Mesendoderm (in vitro differentiated cells): ENCODE measurements at regions not wholly inside any gene's neighbourhood (a gene's known extent, or its start where the extent isn't known, plus 50 kb on each side); places are given as distances from the start of the nearest gene placed in this dataset.

ENCODE experiments used
- DNase-seq: peaks from one replicate; pipeline ENCODE4 v3.0.0; 2013
- H2AK5ac ChIP-seq: 2 replicates; pipeline ENCODE4 v1.6.1; 2013; ENCODE audit warnings: low read length, inconsistent platforms
- H2BK120ac ChIP-seq: 2 replicates; pipeline ENCODE4 v1.6.1; 2013; ENCODE audit warnings: low read depth, mild to moderate bottlenecking, low read length, moderate library complexity, mixed read lengths
- H2BK15ac ChIP-seq: replicated peaks from 2 replicates; pipeline ENCODE4 v1.6.1; 2013; ENCODE audit warnings: low read depth, mild to moderate bottlenecking, moderate library complexity
- H2BK5ac ChIP-seq: 2 replicates; pipeline ENCODE4 v1.6.1; 2013; ENCODE audit warnings: low read length, inconsistent platforms
- H3K18ac ChIP-seq: 2 replicates; pipeline ENCODE4 v1.6.1; 2013; ENCODE audit warnings: mild to moderate bottlenecking, low read length, mixed read lengths
- H3K23ac ChIP-seq: one replicate; pipeline ENCODE4 v1.6.1; 2013; ENCODE audit warnings: low read length
- H3K27ac ChIP-seq: 2 replicates; pipeline ENCODE4 v1.5.1; 2013; ENCODE audit warnings: low read depth, mild to moderate bottlenecking, inconsistent platforms, low read length, moderate library complexity
- H3K27me3 ChIP-seq: 2 replicates; pipeline ENCODE4 v1.6.1; 2013; ENCODE audit warnings: low read length, control low read depth, mild to moderate bottlenecking, inconsistent platforms; ENCODE audit not compliant: insufficient read depth, poor library complexity
- H3K36me3 ChIP-seq: 2 replicates; pipeline ENCODE4 v1.6.1; 2013; ENCODE audit warnings: low read length, inconsistent platforms; ENCODE audit not compliant: control insufficient read depth, insufficient read depth
- H3K4ac ChIP-seq: one replicate; pipeline ENCODE4 v1.6.1; 2013; ENCODE audit warnings: low read depth, mild to moderate bottlenecking, low read length, moderate library complexity
- H3K4me1 ChIP-seq: 2 replicates; pipeline ENCODE4 v1.6.1; 2013; ENCODE audit warnings: low read depth, low read length, inconsistent platforms; ENCODE audit not compliant: control insufficient read depth
- H3K4me2 ChIP-seq: 2 replicates; pipeline ENCODE4 v1.6.1; 2013; ENCODE audit warnings: low read length
- H3K4me3 ChIP-seq: 2 replicates; pipeline ENCODE4 v1.5.1; 2013; ENCODE audit warnings: mild to moderate bottlenecking, low read length
- H3K56ac ChIP-seq: one replicate; pipeline ENCODE4 v1.6.1; 2013; ENCODE audit warnings: low read length
- H3K79me1 ChIP-seq: 2 replicates; pipeline ENCODE4 v1.6.1; 2013; ENCODE audit warnings: low read length, inconsistent platforms
- H3K79me2 ChIP-seq: 2 replicates; pipeline ENCODE4 v1.6.1; 2013; ENCODE audit warnings: mild to moderate bottlenecking, low read length; ENCODE audit not compliant: control insufficient read depth, insufficient read depth
- H3K9ac ChIP-seq: 2 replicates; pipeline ENCODE4 v1.6.1; 2013; ENCODE audit warnings: low read length, inconsistent platforms
- H4K5ac ChIP-seq: one replicate; pipeline ENCODE4 v1.6.1; 2013; ENCODE audit warnings: low read length
- H4K8ac ChIP-seq: one replicate; pipeline ENCODE4 v1.6.1; 2013; ENCODE audit warnings: low read depth, mild to moderate bottlenecking, control low read depth, low read length, moderate library complexity
- WGBS: extraction: QIAGEN DNeasy Blood & Tissue Kit; methylation state at CpG from one replicate; pipeline ENCODE4 v1.1.7; 2013; ENCODE audit warnings: low lambda C conversion rate, missing lambda C conversion rate; ENCODE audit not compliant: insufficient coverage; ENCODE audit errors: extremely low coverage; 5-methylcytosine and 5-hydroxymethylcytosine counted together

DNA sequence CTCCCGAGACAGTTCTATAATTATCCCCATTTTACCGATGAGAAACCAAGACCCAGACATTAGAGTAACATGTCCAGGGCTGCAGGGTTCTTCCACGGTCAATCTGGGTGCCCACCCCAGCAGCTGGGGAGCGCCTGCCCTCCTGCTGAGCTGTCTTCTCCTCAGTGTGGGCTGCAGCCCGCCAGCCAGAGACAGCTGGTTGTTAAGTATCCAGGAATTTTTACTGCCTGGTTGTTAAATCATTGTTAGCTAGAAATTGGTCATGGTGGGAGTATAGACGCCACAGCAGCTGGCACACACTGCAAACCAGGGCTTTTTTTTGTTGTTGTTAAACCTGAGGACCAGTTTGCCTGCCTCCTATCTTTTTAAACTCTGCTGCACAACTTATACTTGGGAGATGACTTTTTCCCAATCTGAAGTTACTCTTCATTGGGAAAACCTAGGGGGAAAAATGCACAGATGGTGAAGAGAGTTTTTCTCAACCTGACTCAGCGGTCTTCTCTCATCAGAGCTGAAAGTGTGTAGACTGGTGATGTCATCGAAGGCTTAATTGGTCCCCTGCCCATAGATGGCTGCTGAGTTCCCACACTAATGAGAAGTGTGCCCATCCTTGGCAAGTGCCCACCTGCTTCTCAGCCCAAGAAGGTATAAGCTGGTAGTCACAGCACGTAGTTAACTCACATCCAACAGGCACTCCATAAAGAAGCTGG, 208.6 kb downstream of the DRD1 start:
- no peak for DNase-seq
- no peak overlapping the region for H2BK5ac ChIP-seq
- no peak overlapping the region for H2BK120ac ChIP-seq
- H3K79me1 ChIP-seq = no peaks in the 10 kb centered on the region
- no peak overlapping the region for H3K9ac ChIP-seq
- no peak overlapping the region for H3K27ac ChIP-seq
- no peak overlapping the region for H3K4me2 ChIP-seq
- H3K18ac ChIP-seq = no peak overlapping the region
- H2BK15ac ChIP-seq = no peak overlapping the region
- no CpG with 5 or more reads among the region's 9 CpGs for WGBS
- no peaks in the 10 kb centered on the region for H3K79me2 ChIP-seq
- H3K56ac ChIP-seq = no peak overlapping the region
- no peaks in the 10 kb centered on the region for H3K27me3 ChIP-seq
- H4K5ac ChIP-seq = no peak overlapping the region
- H3K4me1 ChIP-seq = no peaks in the 10 kb centered on the region
- no peak overlapping the region for H2AK5ac ChIP-seq
- H3K4me3 ChIP-seq = no peak overlapping the region
- H3K36me3 ChIP-seq = no peaks in the 10 kb centered on the region
- H3K4ac ChIP-seq = no peak overlapping the region
- H3K23ac ChIP-seq = no peak overlapping the region
- H4K8ac ChIP-seq = no peak overlapping the region

DNA sequence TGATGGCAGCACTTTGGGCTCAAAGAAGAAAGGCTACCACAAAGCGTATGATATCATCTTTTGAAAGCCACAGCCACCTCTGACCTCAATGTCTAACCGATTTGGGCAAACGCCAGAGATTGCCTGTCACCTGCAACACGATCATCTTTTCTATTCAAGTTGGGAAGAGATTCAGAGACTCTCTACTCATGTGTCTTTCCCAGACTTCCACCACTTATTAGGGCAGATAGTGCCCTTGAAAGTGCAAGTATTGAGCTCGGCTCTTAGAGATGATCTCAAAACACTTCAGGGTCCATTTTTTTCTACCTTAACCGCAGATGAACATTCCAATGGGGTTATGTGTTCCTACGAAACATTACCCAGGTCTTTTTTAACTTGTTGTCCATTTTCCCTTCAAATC, 213.7 kb downstream of the DRD1 start:
- no peak overlapping the region for H3K4me3 ChIP-seq
- H3K4me2 ChIP-seq = no peak overlapping the region
- no peak overlapping the region for H2BK5ac ChIP-seq
- H3K27ac ChIP-seq = no peak overlapping the region
- no peaks in the 10 kb centered on the region for H3K4me1 ChIP-seq
- WGBS = no CpG with 5 or more reads among the region's 7 CpGs
- no peak overlapping the region for H3K18ac ChIP-seq
- H3K79me2 ChIP-seq = no peaks in the 10 kb centered on the region
- H3K9ac ChIP-seq = no peak overlapping the region
- no peak overlapping the region for H2AK5ac ChIP-seq
- H2BK120ac ChIP-seq = no peak overlapping the region
- no peak overlapping the region for H3K56ac ChIP-seq
- no peak overlapping the region for H2BK15ac ChIP-seq
- no peaks in the 10 kb centered on the region for H3K79me1 ChIP-seq
- H3K36me3 ChIP-seq = no peaks in the 10 kb centered on the region
- H4K8ac ChIP-seq = no peak overlapping the region
- no peak for DNase-seq
- H3K4ac ChIP-seq = no peak overlapping the region
- H4K5ac ChIP-seq = no peak overlapping the region
- H3K23ac ChIP-seq = no peak overlapping the region
- no peaks in the 10 kb centered on the region for H3K27me3 ChIP-seq

DNA sequence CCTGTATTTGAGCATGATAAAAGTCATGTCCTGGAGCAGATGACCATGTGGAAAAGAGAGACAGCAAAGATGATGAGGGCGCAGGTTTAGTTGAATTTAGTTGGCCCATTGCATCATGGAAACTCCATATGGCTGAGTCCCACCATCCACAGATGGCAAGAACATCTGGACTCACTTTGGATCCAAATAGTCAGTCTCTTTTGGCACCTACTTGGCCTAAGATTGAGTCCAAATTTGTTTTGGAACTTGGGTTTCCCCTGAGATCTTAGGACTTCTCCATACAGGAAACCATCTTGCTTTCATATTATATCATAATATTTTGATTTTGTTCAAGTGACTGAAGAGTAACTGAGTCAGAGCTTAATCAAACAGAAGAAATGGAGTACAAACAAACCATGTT, 217.5 kb downstream of the DRD1 start:
- no peak overlapping the region for H4K8ac ChIP-seq
- H3K4me2 ChIP-seq = no peak overlapping the region
- H3K36me3 ChIP-seq = no peaks in the 10 kb centered on the region
- no peaks in the 10 kb centered on the region for H3K79me1 ChIP-seq
- no peak overlapping the region for H3K56ac ChIP-seq
- no peak overlapping the region for H2BK120ac ChIP-seq
- H3K4me3 ChIP-seq = no peak overlapping the region
- H2BK5ac ChIP-seq = no peak overlapping the region
- no peak overlapping the region for H4K5ac ChIP-seq
- H3K23ac ChIP-seq = no peak overlapping the region
- H2BK15ac ChIP-seq = no peak overlapping the region
- H3K18ac ChIP-seq = no peak overlapping the region
- WGBS = no CpG with 5 or more reads among the region's 1 CpG
- H3K9ac ChIP-seq = no peak overlapping the region
- no peaks in the 10 kb centered on the region for H3K4me1 ChIP-seq
- H2AK5ac ChIP-seq = no peak overlapping the region
- H3K27me3 ChIP-seq = no peaks in the 10 kb centered on the region
- no peak overlapping the region for H3K27ac ChIP-seq
- H3K4ac ChIP-seq = no peak overlapping the region
- DNase-seq = no peak
- no peaks in the 10 kb centered on the region for H3K79me2 ChIP-seq

DNA sequence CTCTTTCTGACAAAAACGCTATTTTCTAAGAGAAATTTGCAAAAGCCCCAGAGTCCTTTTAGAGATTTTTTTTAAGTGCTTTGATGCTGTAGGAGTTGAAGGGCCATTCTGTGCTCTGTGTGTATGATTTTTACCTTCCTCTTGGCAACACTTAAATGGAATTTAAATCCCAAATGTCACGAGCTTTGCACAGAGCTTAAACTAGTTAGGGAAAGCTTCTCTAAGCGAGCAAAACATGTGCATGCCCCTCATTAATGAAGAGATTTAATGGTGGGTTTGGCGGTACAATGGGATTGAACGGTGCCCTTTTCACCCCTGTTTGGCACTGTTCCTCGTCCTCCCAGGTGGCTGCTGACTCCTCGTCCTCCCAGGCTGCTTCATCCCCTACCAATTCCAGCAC, 220.7 kb downstream of the DRD1 start:
- H2BK120ac ChIP-seq = no peak overlapping the region
- no peak overlapping the region for H3K27ac ChIP-seq
- H3K4ac ChIP-seq = no peak overlapping the region
- no peak overlapping the region for H3K4me3 ChIP-seq
- WGBS = no CpG with 5 or more reads among the region's 7 CpGs
- no peak overlapping the region for H2AK5ac ChIP-seq
- H2BK5ac ChIP-seq = no peak overlapping the region
- no peaks in the 10 kb centered on the region for H3K79me1 ChIP-seq
- H4K5ac ChIP-seq = no peak overlapping the region
- no peak overlapping the region for H4K8ac ChIP-seq
- no peaks in the 10 kb centered on the region for H3K27me3 ChIP-seq
- H3K4me1 ChIP-seq = no peaks in the 10 kb centered on the region
- H3K9ac ChIP-seq = no peak overlapping the region
- H2BK15ac ChIP-seq = no peak overlapping the region
- H3K79me2 ChIP-seq = no peaks in the 10 kb centered on the region
- no peak overlapping the region for H3K56ac ChIP-seq
- no peak overlapping the region for H3K23ac ChIP-seq
- H3K18ac ChIP-seq = no peak overlapping the region
- DNase-seq = no peak
- H3K4me2 ChIP-seq = no peak overlapping the region
- H3K36me3 ChIP-seq = no peaks in the 10 kb centered on the region

DNA sequence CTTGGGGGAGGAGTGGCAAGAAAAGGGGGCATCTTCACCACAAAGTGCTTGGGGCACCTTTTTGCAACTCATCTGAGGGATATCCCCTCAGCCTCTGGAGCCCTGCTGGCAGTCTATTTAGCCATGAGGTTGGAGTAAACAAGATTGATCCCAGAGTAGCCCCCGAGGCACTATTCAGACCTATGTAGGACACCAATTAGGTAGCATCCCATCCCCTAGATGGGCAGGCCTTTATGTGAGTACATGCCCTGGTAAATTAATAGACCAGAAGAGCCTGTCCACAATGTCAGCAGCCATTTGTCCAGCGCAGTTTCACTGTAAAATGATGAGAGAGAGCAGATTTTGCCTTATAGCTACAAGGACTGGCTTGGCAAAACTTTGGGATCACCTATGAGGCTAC, 221.4 kb downstream of the DRD1 start:
- no peak overlapping the region for H3K56ac ChIP-seq
- no peak overlapping the region for H3K4ac ChIP-seq
- no peaks in the 10 kb centered on the region for H3K79me2 ChIP-seq
- no CpG with 5 or more reads among the region's 2 CpGs for WGBS
- H3K4me2 ChIP-seq = no peak overlapping the region
- no peak overlapping the region for H2AK5ac ChIP-seq
- H3K23ac ChIP-seq = no peak overlapping the region
- no peak overlapping the region for H2BK15ac ChIP-seq
- H2BK5ac ChIP-seq = no peak overlapping the region
- H3K27ac ChIP-seq = no peak overlapping the region
- no peaks in the 10 kb centered on the region for H3K79me1 ChIP-seq
- no peak for DNase-seq
- no peak overlapping the region for H4K5ac ChIP-seq
- no peak overlapping the region for H3K4me3 ChIP-seq
- H3K9ac ChIP-seq = no peak overlapping the region
- no peaks in the 10 kb centered on the region for H3K27me3 ChIP-seq
- no peaks in the 10 kb centered on the region for H3K36me3 ChIP-seq
- H2BK120ac ChIP-seq = no peak overlapping the region
- H3K18ac ChIP-seq = no peak overlapping the region
- H4K8ac ChIP-seq = no peak overlapping the region
- H3K4me1 ChIP-seq = no peaks in the 10 kb centered on the region

DNA sequence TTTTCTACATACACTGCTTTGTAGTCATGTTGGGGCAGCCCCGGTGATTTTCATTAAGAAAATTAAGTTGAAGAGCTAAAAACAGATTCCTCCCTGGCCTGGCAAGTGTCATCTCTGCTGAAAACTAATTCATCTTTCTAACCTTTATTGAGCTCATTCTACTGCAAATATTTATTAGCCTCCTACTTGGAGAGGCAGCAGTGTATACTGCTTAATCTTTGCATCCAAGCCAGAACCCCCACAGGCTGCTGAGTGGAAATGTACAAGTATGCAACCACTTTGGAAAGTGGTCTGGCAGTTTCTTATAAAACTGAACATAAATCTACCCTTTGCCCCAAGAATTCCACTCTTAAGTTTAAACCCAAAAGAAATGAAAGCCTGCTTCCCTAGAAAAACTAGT, 223.4 kb downstream of the DRD1 start:
- Histone ChIP-seq H3K9ac (no peak overlapping the region), H3K18ac (no peak overlapping the region), H3K4me3 (no peak overlapping the region), H3K79me2 (no peaks in the 10 kb centered on the region), H2AK5ac (no peak overlapping the region), H3K27me3 (no peaks in the 10 kb centered on the region), H3K36me3 (no peaks in the 10 kb centered on the region), H3K23ac (no peak overlapping the region), H2BK15ac (no peak overlapping the region), H3K27ac (no peak overlapping the region), H2BK120ac (no peak overlapping the region), H3K79me1 (no peaks in the 10 kb centered on the region), H4K5ac (no peak overlapping the region), H4K8ac (no peak overlapping the region), H3K4me1 (no peaks in the 10 kb centered on the region), H3K56ac (no peak overlapping the region), H3K4ac (no peak overlapping the region), H2BK5ac (no peak overlapping the region), H3K4me2 (no peak overlapping the region)
- DNase-seq = no peak
- no CpG with 5 or more reads among the region's 1 CpG for WGBS
